Right renal cortex interstitium (tissue), 3 donors: ENCODE measurements at regions not wholly inside any gene's neighbourhood (a gene's known extent, or its start where the extent isn't known, plus 50 kb on each side); places are given as distances from the start of the nearest gene placed in this dataset.
"Not testable (repeated sequence)": the region's sequence is repeated elsewhere in the genome, so short reads cannot be mapped to it uniquely, and the experiment has no call there.

Source experiments
- DNase-seq, 3 donors: peaks; one replicate each; pipeline ENCODE4 v3.0.0-alpha.2; 2013; ENCODE audit warnings: low read depth in 3 of 3, low spot score in 2 of 3

GRCh38 chr2:144996225-144996795, 476.4 kb upstream of the ZEB2 start:
- no peak for DNase-seq

- no peak for DNase-seq
Observed at GRCh38 chr2:144995482-144995881, 475.6 kb upstream of the ZEB2 start.

- DNase-seq = no peak
Observed at GRCh38 chr2:144990661-144991060, 470.7 kb upstream of the ZEB2 start.

- DNase-seq = no peak
Observed at GRCh38 chr2:144989579-144990270, 469.8 kb upstream of the ZEB2 start.

- DNase-seq = no peak
Observed at GRCh38 chr2:144988591-144988990, 468.7 kb upstream of the ZEB2 start.

DNA sequence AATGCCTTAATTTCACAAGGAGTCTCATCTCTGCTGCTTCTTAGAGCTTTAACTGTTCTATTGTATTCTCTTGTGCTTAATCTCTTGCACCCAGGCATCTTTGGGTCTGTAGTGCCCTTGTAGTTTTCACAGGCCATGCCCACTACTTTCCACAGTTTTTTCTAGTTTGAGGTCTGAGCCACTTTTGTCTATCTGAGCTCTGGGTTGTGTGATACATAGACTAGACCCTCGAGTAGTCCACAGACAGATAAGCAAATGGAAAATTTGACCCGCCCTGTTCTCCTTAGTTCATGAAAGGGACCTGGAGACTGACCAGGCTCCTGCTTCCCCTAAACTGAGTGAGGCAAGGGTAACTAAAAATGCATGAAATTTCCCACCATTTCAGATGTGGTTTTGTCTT, 466.8 kb upstream of the ZEB2 start:
- DNase-seq = no peak

DNA sequence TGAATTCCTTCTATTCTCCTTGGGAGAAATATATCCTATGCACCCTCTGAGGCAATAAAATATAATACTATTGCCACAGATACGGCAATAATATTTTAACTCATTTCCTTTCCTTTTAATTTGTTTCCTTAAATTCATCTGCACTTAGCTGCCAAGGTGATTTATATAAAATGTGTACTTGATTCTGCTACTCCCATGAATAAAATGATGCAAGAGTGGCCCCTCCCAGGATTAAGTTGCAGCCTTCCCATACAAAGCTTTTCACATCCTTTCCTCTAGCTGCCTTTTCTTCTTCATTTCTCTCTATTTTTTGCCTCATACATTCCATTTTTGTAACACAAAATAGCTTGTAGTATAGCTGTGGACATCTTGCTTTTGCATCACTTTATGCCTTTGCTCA, 464.1 kb upstream of the ZEB2 start:
- no peak for DNase-seq

DNA sequence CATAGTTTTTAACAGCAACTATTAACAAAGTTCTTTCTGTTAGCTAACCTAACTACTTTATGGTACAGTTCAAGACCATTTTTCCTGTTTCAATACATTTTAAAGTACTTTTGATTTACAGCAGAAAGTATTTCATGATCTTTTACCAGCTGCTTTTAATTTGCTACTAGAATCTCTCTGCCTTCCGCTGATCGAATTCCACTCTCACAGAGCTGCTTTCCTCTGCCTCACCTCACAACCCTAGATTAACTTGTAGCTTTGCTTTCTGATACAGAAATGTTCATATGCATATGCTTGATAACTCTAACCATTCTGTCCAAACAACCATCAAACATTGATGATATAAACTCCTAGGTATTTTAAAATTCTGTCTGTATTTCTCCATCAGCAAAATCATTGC, 463.2 kb upstream of the ZEB2 start:
- no peak for DNase-seq

DNA sequence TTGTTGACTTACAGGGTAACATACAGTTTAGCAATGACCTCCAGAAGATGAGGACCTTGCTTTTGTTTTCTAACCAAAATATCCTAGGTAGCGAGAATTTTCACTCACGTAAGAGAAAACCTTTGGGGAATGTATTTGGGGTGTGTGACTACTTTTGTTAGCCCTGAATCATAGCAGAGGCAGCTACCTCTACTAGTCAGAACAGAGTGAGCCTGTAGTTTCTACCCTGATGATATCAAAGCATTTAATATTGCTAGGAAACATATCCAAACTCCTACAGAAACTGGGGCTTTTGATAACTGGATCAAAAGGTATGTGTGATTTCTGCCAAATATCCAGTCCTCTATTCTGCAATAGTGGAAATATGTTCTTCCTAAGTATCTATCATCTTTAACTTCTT, 462.6 kb upstream of the ZEB2 start:
- DNase-seq = no peak

DNA sequence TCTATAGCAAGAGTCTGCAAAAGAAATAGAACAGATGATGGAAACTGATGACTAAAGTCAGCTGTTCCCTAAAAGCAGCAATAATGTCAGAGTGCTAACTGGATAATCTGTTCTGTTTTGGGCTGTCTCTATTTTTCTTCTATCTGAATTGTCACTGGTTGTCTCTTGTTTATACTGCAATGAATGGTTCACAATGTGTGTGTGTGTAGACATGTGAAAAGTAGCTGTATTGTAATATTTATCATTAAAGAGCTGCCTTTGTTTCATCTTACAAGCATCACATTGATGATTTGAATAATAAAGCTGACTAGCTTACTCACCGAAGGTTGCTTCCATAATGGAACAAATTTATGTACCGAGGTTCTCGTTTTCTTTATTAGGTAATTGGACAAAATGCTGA, 456.0 kb upstream of the ZEB2 start:
- no peak for DNase-seq

DNA sequence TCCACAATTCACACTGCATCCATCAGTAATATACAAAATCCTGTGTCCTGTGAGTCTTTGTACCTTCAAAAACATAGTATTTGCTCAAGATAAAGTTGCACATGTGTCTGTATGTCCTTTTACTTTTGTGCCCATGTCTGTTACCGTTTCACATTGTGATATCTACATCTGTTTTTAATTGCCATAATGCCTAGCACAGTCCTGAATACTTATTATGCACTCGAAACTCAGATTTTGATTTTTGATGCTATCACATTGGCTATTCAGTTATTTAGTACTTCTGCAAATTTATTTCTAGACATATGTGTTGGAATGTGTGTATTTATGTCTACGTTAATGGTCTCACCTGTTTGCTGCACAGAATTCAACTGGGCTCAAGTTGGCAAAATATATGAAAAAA, 452.8 kb upstream of the ZEB2 start:
- DNase-seq = no peak

DNA sequence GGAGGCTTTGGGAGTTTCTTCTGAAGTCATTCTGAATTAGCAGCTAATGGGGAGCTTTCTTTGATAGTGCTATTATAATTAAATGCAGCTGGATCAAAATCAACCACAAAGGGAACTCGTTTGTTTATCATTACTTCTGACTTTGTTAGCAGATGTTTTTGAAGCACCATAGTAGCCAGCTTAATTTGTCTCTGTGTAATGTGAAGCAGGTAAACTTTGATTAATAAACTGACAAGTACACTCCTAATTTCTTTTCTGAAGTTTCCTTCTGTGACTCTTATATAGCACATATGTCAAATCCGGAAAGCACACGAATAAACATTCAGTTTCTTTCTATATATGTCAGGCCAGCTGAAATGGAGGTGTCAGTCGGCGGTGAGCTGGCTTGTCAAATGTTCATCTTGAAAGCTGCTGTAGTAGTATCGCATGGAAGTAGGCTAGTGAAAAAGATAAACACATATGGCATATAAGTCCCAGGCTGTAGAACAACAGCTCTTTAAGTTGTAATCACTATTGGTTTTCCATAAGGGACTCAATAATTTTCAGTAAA, 451.9 kb upstream of the ZEB2 start:
- no peak for DNase-seq

GRCh38 chr2:144970410-144970809, 450.5 kb upstream of the ZEB2 start:
- not testable (repeated sequence) for DNase-seq

GRCh38 chr2:144969564-144969963, 449.6 kb upstream of the ZEB2 start:
- not testable (repeated sequence) for DNase-seq

GRCh38 chr2:144967961-144968360, 448.0 kb upstream of the ZEB2 start:
- DNase-seq = no peak

GRCh38 chr2:144965172-144965571, 445.3 kb upstream of the ZEB2 start:
- no peak for DNase-seq

DNA sequence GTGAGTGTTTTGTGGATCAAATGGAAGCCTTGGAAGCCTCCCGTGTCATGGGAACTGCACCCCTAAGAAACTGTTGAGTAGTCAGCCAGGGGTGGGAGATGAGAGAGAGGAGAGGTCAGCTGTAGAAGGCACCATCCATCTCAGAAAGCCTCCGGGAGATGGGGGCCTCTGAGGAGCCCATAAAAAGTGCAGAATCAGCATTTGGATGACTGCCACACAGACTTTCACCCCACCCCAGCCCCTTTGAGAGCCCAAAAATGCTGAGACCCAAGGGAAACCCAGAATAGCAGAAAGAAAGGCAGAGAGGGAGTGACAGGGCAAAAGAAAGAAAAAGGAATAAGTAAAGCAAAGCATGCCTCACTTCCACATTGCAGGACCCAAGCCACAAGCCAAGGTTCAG, 443.1 kb upstream of the ZEB2 start:
- DNase-seq = no peak

DNA sequence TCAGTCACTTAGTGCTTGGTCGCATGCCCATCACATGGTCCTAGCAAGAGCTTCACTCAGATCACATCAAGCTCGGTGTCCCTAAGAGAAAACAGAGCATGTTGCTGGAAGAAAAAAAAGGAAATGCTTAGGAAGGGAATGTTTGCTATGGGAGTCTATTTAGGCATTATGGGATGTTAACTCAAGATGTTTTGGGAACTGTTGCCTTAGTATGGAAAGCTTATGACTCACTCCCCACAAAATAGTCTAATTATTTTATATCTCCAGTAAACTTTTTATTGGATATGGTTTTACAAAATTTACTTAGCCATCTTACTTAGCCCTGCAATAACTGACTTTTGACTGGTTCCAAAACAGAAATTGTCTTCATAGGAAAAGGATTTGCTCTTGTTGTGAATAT, 439.5 kb upstream of the ZEB2 start:
- DNase-seq = no peak

- no peak for DNase-seq
Observed at GRCh38 chr2:144950899-144951560, 431.1 kb upstream of the ZEB2 start.

DNA sequence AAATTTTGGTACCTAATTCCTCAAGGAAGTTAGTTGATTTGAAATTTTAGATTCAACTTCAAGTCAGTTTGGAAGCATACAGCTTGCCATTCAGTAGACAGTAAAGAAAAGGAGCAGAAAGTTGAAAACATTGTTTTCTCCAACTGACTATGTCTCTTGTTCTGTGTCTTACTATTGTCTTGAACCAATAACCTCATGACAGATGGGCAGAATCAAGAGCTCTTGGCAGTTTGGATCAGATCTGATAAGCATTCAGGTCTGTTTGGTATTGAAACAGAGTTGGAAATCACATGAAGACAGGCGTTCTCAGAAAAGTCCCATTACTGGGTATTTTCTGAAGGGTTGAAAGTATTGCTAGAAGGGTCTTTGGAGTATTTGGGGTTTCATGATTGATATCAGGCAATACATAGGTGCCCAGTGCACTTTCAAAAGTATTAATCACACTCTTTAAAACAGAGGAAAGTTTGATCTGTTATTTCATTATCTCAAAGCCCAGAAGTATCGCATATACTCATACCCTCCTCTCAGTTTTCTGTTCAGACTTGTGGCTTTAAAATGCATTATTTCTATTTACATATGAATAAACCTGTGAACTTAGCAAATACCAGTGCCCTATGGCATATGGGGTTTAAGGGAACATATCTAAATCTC, 428.4 kb upstream of the ZEB2 start:
- DNase-seq = no peak

GRCh38 chr2:144947709-144948037, 427.8 kb upstream of the ZEB2 start:
- DNase-seq = no peak

GRCh38 chr2:144946263-144946662, 426.3 kb upstream of the ZEB2 start:
- DNase-seq = no peak
